ENCODE measurements at regions not wholly inside any gene's neighbourhood (a gene's known extent, or its start where the extent isn't known, plus 50 kb on each side); places are given as distances from the start of the nearest gene placed in this dataset.

DNA sequence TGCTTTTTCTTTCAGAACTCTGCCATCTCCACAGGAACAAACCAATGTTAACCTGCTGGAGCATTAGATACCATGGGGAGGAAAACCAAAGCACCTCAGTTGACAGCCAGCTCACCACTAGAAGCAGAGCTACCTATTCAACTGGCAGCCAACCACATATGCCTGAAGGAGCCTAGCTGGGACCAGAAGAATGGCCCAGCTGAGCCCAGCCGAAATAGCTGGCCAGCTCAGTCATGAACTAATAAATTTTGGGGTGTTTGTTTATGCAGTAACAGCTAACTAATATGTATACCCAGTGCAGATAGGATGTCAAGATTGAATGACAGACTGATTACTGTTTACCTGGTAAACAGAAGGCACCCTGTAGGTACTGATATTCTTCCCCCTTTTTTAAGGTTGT lies 1117.5 kb downstream of the TBL1XR1 start:
- dilution Hi-C loops (cut with MboI; ENCODE audit: extremely low pct_ligation_motif_present, low sequenced_read_pairs) = no loop called here
- TF ChIP-seq, protein P1, sequence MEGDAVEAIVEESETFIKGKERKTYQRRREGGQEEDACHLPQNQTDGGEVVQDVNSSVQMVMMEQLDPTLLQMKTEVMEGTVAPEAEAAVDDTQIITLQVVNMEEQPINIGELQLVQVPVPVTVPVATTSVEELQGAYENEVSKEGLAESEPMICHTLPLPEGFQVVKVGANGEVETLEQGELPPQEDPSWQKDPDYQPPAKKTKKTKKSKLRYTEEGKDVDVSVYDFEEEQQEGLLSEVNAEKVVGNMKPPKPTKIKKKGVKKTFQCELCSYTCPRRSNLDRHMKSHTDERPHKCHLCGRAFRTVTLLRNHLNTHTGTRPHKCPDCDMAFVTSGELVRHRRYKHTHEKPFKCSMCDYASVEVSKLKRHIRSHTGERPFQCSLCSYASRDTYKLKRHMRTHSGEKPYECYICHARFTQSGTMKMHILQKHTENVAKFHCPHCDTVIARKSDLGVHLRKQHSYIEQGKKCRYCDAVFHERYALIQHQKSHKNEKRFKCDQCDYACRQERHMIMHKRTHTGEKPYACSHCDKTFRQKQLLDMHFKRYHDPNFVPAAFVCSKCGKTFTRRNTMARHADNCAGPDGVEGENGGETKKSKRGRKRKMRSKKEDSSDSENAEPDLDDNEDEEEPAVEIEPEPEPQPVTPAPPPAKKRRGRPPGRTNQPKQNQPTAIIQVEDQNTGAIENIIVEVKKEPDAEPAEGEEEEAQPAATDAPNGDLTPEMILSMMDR (optimal IDR thresholded peaks at IDR 0.05 in 1 of 3, IDR thresholded peaks at IDR 0.05 in 1 of 3, conservative IDR thresholded peaks at IDR 0.05 in 1 of 3; ENCODE audit: extremely low read depth in 1 of 3, insufficient read depth in 2 of 3, low read length in 3 of 3) = no peak
- no peak for TF ChIP-seq EZH2 (IDR thresholded peaks at IDR 0.05; ENCODE audit: low read length)

DNA sequence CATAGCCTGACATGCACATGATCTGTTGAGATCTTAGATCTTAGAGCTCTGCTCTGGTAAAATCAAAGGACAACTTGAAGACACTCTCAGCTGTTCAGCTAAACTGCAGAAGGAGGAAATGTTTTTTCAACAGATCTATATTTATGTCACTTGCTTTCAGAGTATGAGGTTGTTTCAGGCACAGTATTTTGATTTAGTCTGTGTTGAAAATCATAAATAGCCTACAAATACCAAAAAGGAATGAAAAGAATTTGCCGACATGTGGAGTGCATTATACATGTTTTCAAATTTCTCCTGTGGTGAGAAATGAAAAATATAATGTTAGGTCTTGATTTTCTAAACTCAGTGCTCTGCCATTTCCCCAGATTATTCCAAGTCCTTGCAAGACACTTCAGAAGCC lies 1118.4 kb downstream of the TBL1XR1 start:
- FAIRE-seq = no peak
- no peak overlapping the region for H2AFZ ChIP-seq (ENCODE audit: control insufficient read depth, low read length)

More for the DNA sequence above, 1117.5 kb downstream of the TBL1XR1 start:
- H3K4me2 ChIP-seq (ENCODE audit: control insufficient read depth, extremely low read depth, insufficient read depth, low read depth, low read length) = no peak overlapping the region
- no peak overlapping the region for H3K27ac ChIP-seq (ENCODE audit: control insufficient read depth, insufficient read depth, low read length)
- H3K9ac ChIP-seq (ENCODE audit: control insufficient read depth, extremely low read depth, insufficient read depth, low read length) = no peak overlapping the region
- H3K4me1 ChIP-seq (ENCODE audit: control insufficient read depth, extremely low read depth, insufficient read depth, low read length) = no peaks in the 10 kb centered on the region
- H2AFZ ChIP-seq (ENCODE audit: control insufficient read depth, low read length) = no peak overlapping the region
- H3K9me3 ChIP-seq (ENCODE audit: control insufficient read depth, low read depth, low read length) = no peaks in the 10 kb centered on the region
- FAIRE-seq (no peak), DNase-seq (ENCODE audit: low read depth, low spot score) (no peak)
- H3K27me3 ChIP-seq (ENCODE audit: control insufficient read depth, extremely low read depth, insufficient read depth, low read length) = no peaks in the 10 kb centered on the region
- H3K9me1 ChIP-seq (ENCODE audit: control insufficient read depth, extremely low read depth, insufficient read depth, low read length) = no peaks in the 10 kb centered on the region
- H3K79me2 ChIP-seq (ENCODE audit: control insufficient read depth, insufficient read depth, low read length) = no peaks in the 10 kb centered on the region
- H3K36me3 ChIP-seq (ENCODE audit: control insufficient read depth in 2 of 2, extremely low read depth in 1 of 2, insufficient read depth in 2 of 2, low read length in 2 of 2) = no peaks in the 10 kb centered on the region
- no peaks in the 10 kb centered on the region for H4K20me1 ChIP-seq (ENCODE audit: control insufficient read depth, extremely low read depth, insufficient read depth, low read length)
- no peak overlapping the region for H3K4me3 ChIP-seq (ENCODE audit: control insufficient read depth in 2 of 3, extremely low read depth in 1 of 3, insufficient read depth in 2 of 3, low read depth in 1 of 3, low read length in 3 of 3)

More for the DNA sequence above, 1118.4 kb downstream of the TBL1XR1 start:
- Histone ChIP-seq H3K79me2 (ENCODE audit: control insufficient read depth, insufficient read depth, low read length) (no peaks in the 10 kb centered on the region), H3K9me3 (ENCODE audit: control insufficient read depth, low read depth, low read length) (no peaks in the 10 kb centered on the region), H3K9me1 (ENCODE audit: control insufficient read depth, extremely low read depth, insufficient read depth, low read length) (no peaks in the 10 kb centered on the region), H3K27ac (ENCODE audit: control insufficient read depth, insufficient read depth, low read length) (no peak overlapping the region), H3K9ac (ENCODE audit: control insufficient read depth, extremely low read depth, insufficient read depth, low read length) (no peak overlapping the region), H3K4me1 (ENCODE audit: control insufficient read depth, extremely low read depth, insufficient read depth, low read length) (no peaks in the 10 kb centered on the region), H4K20me1 (ENCODE audit: control insufficient read depth, extremely low read depth, insufficient read depth, low read length) (no peaks in the 10 kb centered on the region), H3K27me3 (ENCODE audit: control insufficient read depth, extremely low read depth, insufficient read depth, low read length) (no peaks in the 10 kb centered on the region), H3K4me2 (ENCODE audit: control insufficient read depth, extremely low read depth, insufficient read depth, low read depth, low read length) (no peak overlapping the region), H3K36me3 (ENCODE audit: control insufficient read depth in 2 of 2, extremely low read depth in 1 of 2, insufficient read depth in 2 of 2, low read length in 2 of 2) (no peaks in the 10 kb centered on the region), H3K4me3 (ENCODE audit: control insufficient read depth in 2 of 3, extremely low read depth in 1 of 3, insufficient read depth in 2 of 3, low read depth in 1 of 3, low read length in 3 of 3) (no peak overlapping the region)
- TF ChIP-seq, protein P1 (optimal IDR thresholded peaks at IDR 0.05 in 1 of 3, IDR thresholded peaks at IDR 0.05 in 1 of 3, conservative IDR thresholded peaks at IDR 0.05 in 1 of 3; ENCODE audit: extremely low read depth in 1 of 3, insufficient read depth in 2 of 3, low read length in 3 of 3) = no peak
- TF ChIP-seq EZH2 (IDR thresholded peaks at IDR 0.05; ENCODE audit: low read length) = no peak
- dilution Hi-C loops (cut with MboI; ENCODE audit: extremely low pct_ligation_motif_present, low sequenced_read_pairs) = no loop called here
- no peak for DNase-seq (ENCODE audit: low read depth, low spot score)
